ENCODE measurements at regions not wholly inside any gene's neighbourhood (a gene's known extent, or its start where the extent isn't known, plus 50 kb on each side); places are given as distances from the start of the nearest gene placed in this dataset.

- Histone ChIP-seq H3K79me2 (ENCODE audit: insufficient read depth, low read length) (no peaks in the 10 kb centered on the region), H3K9me3 (ENCODE audit: control insufficient read depth in 1 of 2, insufficient read depth in 1 of 2, low read depth in 1 of 2, low read length in 2 of 2) (no peaks in the 10 kb centered on the region), H3K4me3 (replicated peaks in 1 of 2; ENCODE audit: low read depth in 1 of 2, low read length in 2 of 2) (no peak overlapping the region), H3K9me2 (ENCODE audit: insufficient read depth) (no peaks in the 10 kb centered on the region), H3K27ac (ENCODE audit: low read depth, low read length) (no peak overlapping the region), H2AFZ (ENCODE audit: low read depth, low read length, poor library complexity, severe bottlenecking) (peak overlapping the region; percentile 11), H4K20me1 (ENCODE audit: insufficient read depth) (no peaks in the 10 kb centered on the region), H3K27me3 (ENCODE audit: insufficient read depth, low read length) (no peaks in the 10 kb centered on the region), H3K36me3 (ENCODE audit: control insufficient read depth in 1 of 2, insufficient read depth in 2 of 2, low read length in 2 of 2) (no peaks in the 10 kb centered on the region), H3K4me1 (ENCODE audit: control insufficient read depth in 1 of 2, insufficient read depth in 2 of 2, low read length in 2 of 2) (peaks cover 2 to 15% of the 10 kb centered on the region in 2 experiments; a peak in 3 of 4 replicates), H3K4me2 (ENCODE audit: low read length) (peak overlapping the region; percentile 50), H3K9ac (ENCODE audit: low read length) (no peak overlapping the region)
- no TSS peak for BruUV-seq (replicated peaks)
- ATAC-seq, result no peak
- CTCF ChIA-PET, result no interaction called here
- no peak for DNase-seq (ENCODE audit: low read depth, low spot score)
- intact Hi-C loops (cut with micrococcal nuclease), result no loop called here
- POLR2A ChIA-PET, result no interaction called here
- RAD21 ChIA-PET (ENCODE audit: low non-redundant PET in 1 of 2, low total read pairs in 2 of 2, uncharacterized antibody in 2 of 2, unreplicated experiment in 2 of 2), result no interaction called here
- TF ChIP-seq YY1 (IDR thresholded peaks at IDR 0.05; ENCODE audit: extremely low read depth, insufficient replicate concordance, low read depth, low read length) (no peak), JUND (IDR thresholded peaks at IDR 0.05) (peak; percentile 65), TCF7L2 (IDR thresholded peaks at IDR 0.05; ENCODE audit: borderline replicate concordance, extremely low read depth, insufficient read depth, insufficient read length) (no peak), FOSL1 (IDR thresholded peaks at IDR 0.05; ENCODE audit: low read depth) (peak; percentile 79), SRF (IDR thresholded peaks at IDR 0.05; ENCODE audit: low read depth) (0 out of 2 replicates have a peak, but pooled peaks have one; percentile 11), ZBTB33 (IDR thresholded peaks at IDR 0.05; ENCODE audit: extremely low read depth, insufficient replicate concordance, low read length) (no peak), ELF1 (IDR thresholded peaks at IDR 0.05; ENCODE audit: borderline replicate concordance, low read depth) (no peak), EZH2phosphoT487 (IDR thresholded peaks at IDR 0.05; ENCODE audit: borderline replicate concordance) (no peak), POLR2AphosphoS5 (IDR thresholded peaks at IDR 0.05; ENCODE audit: low read depth, low read length) (no peak), RAD21 (IDR thresholded peaks at IDR 0.05; ENCODE audit: low read depth) (no peak), CBX3 (IDR thresholded peaks at IDR 0.05; ENCODE audit: low read depth) (peak; percentile 61; the same call in 1 of the 2 replicates), SP1 (IDR thresholded peaks at IDR 0.05; ENCODE audit: low read depth) (peak; percentile 41), EGR1 (IDR thresholded peaks at IDR 0.05; ENCODE audit: low read depth) (peak; percentile 43; the same call in 1 of the 2 replicates), ZNF274 (IDR thresholded peaks at IDR 0.05; ENCODE audit: low read depth, low read length) (no peak), EZH2 (IDR thresholded peaks at IDR 0.05) (no peak), POLR2A (IDR thresholded peaks at IDR 0.05; ENCODE audit: borderline replicate concordance, extremely low read depth, insufficient read depth, insufficient read length) (no peak)
- TF ChIP-seq, protein P1, sequence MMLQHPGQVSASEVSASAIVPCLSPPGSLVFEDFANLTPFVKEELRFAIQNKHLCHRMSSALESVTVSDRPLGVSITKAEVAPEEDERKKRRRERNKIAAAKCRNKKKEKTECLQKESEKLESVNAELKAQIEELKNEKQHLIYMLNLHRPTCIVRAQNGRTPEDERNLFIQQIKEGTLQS (IDR thresholded peaks at IDR 0.05), result no peak
Measured at GRCh38 chr1:60255565-60255964, 182.0 kb upstream of the C1orf87 start.

All from HCT116 (cell line).